ENCODE measurements at regions not wholly inside any gene's neighbourhood (a gene's known extent, or its start where the extent isn't known, plus 50 kb on each side); places are given as distances from the start of the nearest gene placed in this dataset.
"Not testable (repeated sequence)": the region's sequence is repeated elsewhere in the genome, so short reads cannot be mapped to it uniquely, and the experiment has no call there.

DNA sequence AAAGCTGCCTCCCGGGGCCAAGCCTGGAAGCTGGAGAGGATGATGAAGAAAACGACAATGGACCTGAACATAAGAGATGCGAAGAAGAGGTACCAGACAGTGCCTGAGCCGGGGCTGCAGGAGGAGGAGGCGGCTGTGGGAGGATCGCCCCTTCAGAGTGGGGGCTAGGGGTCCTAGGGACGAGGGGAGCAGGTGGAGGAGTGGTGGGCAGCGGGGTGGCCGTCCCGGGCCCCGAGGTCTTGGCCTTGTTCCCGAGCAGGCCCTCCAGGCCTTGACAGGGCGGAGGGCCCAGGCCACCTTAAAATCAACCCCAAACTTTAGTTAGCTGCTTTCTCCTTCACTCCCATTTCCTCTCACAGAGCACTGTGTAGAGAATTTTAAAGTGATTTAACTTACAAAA lies 442.8 kb downstream of the POTEH start:
- H4K8ac ChIP-seq (ENCODE audit: low read depth, low read length); H3K23ac ChIP-seq (ENCODE audit: low read depth, low read length, poor library complexity); H3K27ac ChIP-seq (replicated peaks; ENCODE audit: low read length); H3K4me2 ChIP-seq (ENCODE audit: insufficient read depth, low read length, poor library complexity, severe bottlenecking); H3K18ac ChIP-seq (ENCODE audit: low read length); H3K14ac ChIP-seq (ENCODE audit: low read length); H2BK12ac ChIP-seq (ENCODE audit: low read length); DNase-seq (ENCODE audit: low spot score); H2AFZ ChIP-seq (ENCODE audit: low read length); H3K9ac ChIP-seq (ENCODE audit: low read depth, low read length, poor library complexity); H3K4me3 ChIP-seq (ENCODE audit: low read length in 2 of 2); H2BK5ac ChIP-seq (ENCODE audit: low read length); H3K9me3 ChIP-seq (replicated peaks in 1 of 2; ENCODE audit: control insufficient read depth in 2 of 2, insufficient read depth in 1 of 2, low read depth in 1 of 2, low read length in 2 of 2); H3K79me1 ChIP-seq (ENCODE audit: low read depth, low read length); H3K36me3 ChIP-seq (replicated peaks in 1 of 2; ENCODE audit: control insufficient read depth in 2 of 2, insufficient read depth in 2 of 2, low read length in 2 of 2); H3K4me1 ChIP-seq (ENCODE audit: control insufficient read depth in 2 of 2, insufficient read depth in 1 of 2, low read depth in 1 of 2, low read length in 2 of 2); H4K91ac ChIP-seq (ENCODE audit: low read depth, low read length, poor library complexity); H2BK15ac ChIP-seq (ENCODE audit: low read length); H2AK5ac ChIP-seq (ENCODE audit: low read depth, low read length); H3K27me3 ChIP-seq (ENCODE audit: control insufficient read depth in 3 of 3, insufficient read depth in 3 of 3, low read depth in 1 of 3, low read length in 3 of 3); H2BK120ac ChIP-seq (ENCODE audit: low read depth, low read length); H3K4ac ChIP-seq (ENCODE audit: low read length): not testable (repeated sequence)
- WGBS, 2 donors (ENCODE audit: extremely low coverage in 2 of 2, insufficient read length in 2 of 2, insufficient replicate concordance in 1 of 2) = no CpG with 5 or more reads among the region's 13 CpGs

DNA sequence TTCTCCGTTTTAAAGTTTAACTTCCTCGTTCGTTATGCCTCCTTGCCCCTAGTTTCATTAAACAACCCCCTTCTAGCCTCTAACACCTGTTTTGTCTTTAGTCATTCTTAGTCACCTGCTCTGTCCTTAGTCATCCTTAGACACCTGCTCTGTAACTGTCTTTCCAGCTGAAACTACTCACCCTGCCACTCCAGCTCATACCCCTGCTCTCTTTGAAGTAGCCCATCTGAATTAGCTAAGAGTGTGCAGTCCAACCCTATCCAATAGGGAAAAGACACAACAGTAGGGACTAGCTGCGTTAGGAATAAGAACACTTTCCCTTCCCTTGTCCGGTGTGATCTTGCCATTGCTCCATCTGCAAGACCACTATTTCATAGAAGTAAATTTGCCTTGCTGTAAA lies 446.5 kb downstream of the CCT8L2 start:
- not testable (repeated sequence) for H2BK15ac ChIP-seq (ENCODE audit: low read length); H3K36me3 ChIP-seq (replicated peaks in 1 of 2; ENCODE audit: control insufficient read depth in 2 of 2, insufficient read depth in 2 of 2, low read length in 2 of 2); H2BK12ac ChIP-seq (ENCODE audit: low read length); H3K27me3 ChIP-seq (ENCODE audit: control insufficient read depth in 3 of 3, insufficient read depth in 3 of 3, low read depth in 1 of 3, low read length in 3 of 3); H4K91ac ChIP-seq (ENCODE audit: low read depth, low read length, poor library complexity); H3K4me1 ChIP-seq (ENCODE audit: control insufficient read depth in 2 of 2, insufficient read depth in 1 of 2, low read depth in 1 of 2, low read length in 2 of 2); H2AK5ac ChIP-seq (ENCODE audit: low read depth, low read length); H3K9me3 ChIP-seq (replicated peaks in 1 of 2; ENCODE audit: control insufficient read depth in 2 of 2, insufficient read depth in 1 of 2, low read depth in 1 of 2, low read length in 2 of 2); H3K79me1 ChIP-seq (ENCODE audit: low read depth, low read length); H3K14ac ChIP-seq (ENCODE audit: low read length); H3K27ac ChIP-seq (replicated peaks; ENCODE audit: low read length); H2BK120ac ChIP-seq (ENCODE audit: low read depth, low read length); H3K4me3 ChIP-seq (ENCODE audit: low read length in 2 of 2); H3K4ac ChIP-seq (ENCODE audit: low read length); H3K9ac ChIP-seq (ENCODE audit: low read depth, low read length, poor library complexity); H3K23ac ChIP-seq (ENCODE audit: low read depth, low read length, poor library complexity); H2AFZ ChIP-seq (ENCODE audit: low read length); H3K18ac ChIP-seq (ENCODE audit: low read length); DNase-seq (ENCODE audit: low spot score); H2BK5ac ChIP-seq (ENCODE audit: low read length); H4K8ac ChIP-seq (ENCODE audit: low read depth, low read length); H3K4me2 ChIP-seq (ENCODE audit: insufficient read depth, low read length, poor library complexity, severe bottlenecking)
- no CpG with 5 or more reads among the region's 5 CpGs for WGBS, 2 donors (ENCODE audit: extremely low coverage in 2 of 2, insufficient read length in 2 of 2, insufficient replicate concordance in 1 of 2)

- H3K27me3 ChIP-seq (ENCODE audit: control insufficient read depth in 3 of 3, insufficient read depth in 3 of 3, low read depth in 1 of 3, low read length in 3 of 3); H3K14ac ChIP-seq (ENCODE audit: low read length); H3K9ac ChIP-seq (ENCODE audit: low read depth, low read length, poor library complexity); H2BK120ac ChIP-seq (ENCODE audit: low read depth, low read length); H2BK5ac ChIP-seq (ENCODE audit: low read length); H4K8ac ChIP-seq (ENCODE audit: low read depth, low read length); H3K23ac ChIP-seq (ENCODE audit: low read depth, low read length, poor library complexity); H3K4me1 ChIP-seq (ENCODE audit: control insufficient read depth in 2 of 2, insufficient read depth in 1 of 2, low read depth in 1 of 2, low read length in 2 of 2); H3K27ac ChIP-seq (replicated peaks; ENCODE audit: low read length); H2AFZ ChIP-seq (ENCODE audit: low read length); H3K4ac ChIP-seq (ENCODE audit: low read length); H3K18ac ChIP-seq (ENCODE audit: low read length); DNase-seq (ENCODE audit: low spot score); H3K4me2 ChIP-seq (ENCODE audit: insufficient read depth, low read length, poor library complexity, severe bottlenecking); H2BK12ac ChIP-seq (ENCODE audit: low read length); H3K9me3 ChIP-seq (replicated peaks in 1 of 2; ENCODE audit: control insufficient read depth in 2 of 2, insufficient read depth in 1 of 2, low read depth in 1 of 2, low read length in 2 of 2); H3K4me3 ChIP-seq (ENCODE audit: low read length in 2 of 2); H2AK5ac ChIP-seq (ENCODE audit: low read depth, low read length); H3K36me3 ChIP-seq (replicated peaks in 1 of 2; ENCODE audit: control insufficient read depth in 2 of 2, insufficient read depth in 2 of 2, low read length in 2 of 2); H3K79me1 ChIP-seq (ENCODE audit: low read depth, low read length); H2BK15ac ChIP-seq (ENCODE audit: low read length); H4K91ac ChIP-seq (ENCODE audit: low read depth, low read length, poor library complexity): not testable (repeated sequence)
- WGBS, 2 donors (ENCODE audit: extremely low coverage in 2 of 2, insufficient read length in 2 of 2, insufficient replicate concordance in 1 of 2) = no CpG with 5 or more reads among the region's 2 CpGs
These were observed 445.7 kb downstream of the CCT8L2 start for GRCh38 chr22:16146916-16147315.

DNA sequence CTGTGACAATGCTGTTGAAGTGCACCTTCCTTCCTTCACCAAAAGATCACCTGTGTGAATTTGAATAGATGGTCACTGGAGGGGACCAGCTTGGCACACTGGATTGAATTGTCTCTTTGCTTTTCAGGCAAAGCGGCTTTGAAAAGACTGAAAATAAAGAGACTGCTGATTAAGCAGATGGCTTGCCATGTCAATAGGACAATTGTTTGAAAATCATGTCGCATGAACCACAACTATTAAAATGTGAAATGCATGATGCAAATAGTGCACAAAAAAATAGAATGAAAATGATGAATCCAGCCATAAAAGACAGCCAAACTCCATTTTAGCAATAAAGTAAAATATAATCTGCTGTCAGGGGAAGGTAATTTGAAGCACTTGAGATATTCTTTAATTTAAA lies 415.3 kb downstream of the CCT8L2 start:
- H4K8ac ChIP-seq (ENCODE audit: low read depth, low read length); H2BK120ac ChIP-seq (ENCODE audit: low read depth, low read length); H3K27me3 ChIP-seq (ENCODE audit: control insufficient read depth in 3 of 3, insufficient read depth in 3 of 3, low read depth in 1 of 3, low read length in 3 of 3); H2BK12ac ChIP-seq (ENCODE audit: low read length); H2AK5ac ChIP-seq (ENCODE audit: low read depth, low read length); H2AFZ ChIP-seq (ENCODE audit: low read length); H2BK5ac ChIP-seq (ENCODE audit: low read length); H3K36me3 ChIP-seq (replicated peaks in 1 of 2; ENCODE audit: control insufficient read depth in 2 of 2, insufficient read depth in 2 of 2, low read length in 2 of 2); H3K27ac ChIP-seq (replicated peaks; ENCODE audit: low read length); H3K4me2 ChIP-seq (ENCODE audit: insufficient read depth, low read length, poor library complexity, severe bottlenecking); H4K91ac ChIP-seq (ENCODE audit: low read depth, low read length, poor library complexity); H3K14ac ChIP-seq (ENCODE audit: low read length); H2BK15ac ChIP-seq (ENCODE audit: low read length); H3K4me3 ChIP-seq (ENCODE audit: low read length in 2 of 2); H3K79me1 ChIP-seq (ENCODE audit: low read depth, low read length); H3K9me3 ChIP-seq (replicated peaks in 1 of 2; ENCODE audit: control insufficient read depth in 2 of 2, insufficient read depth in 1 of 2, low read depth in 1 of 2, low read length in 2 of 2); H3K4me1 ChIP-seq (ENCODE audit: control insufficient read depth in 2 of 2, insufficient read depth in 1 of 2, low read depth in 1 of 2, low read length in 2 of 2); H3K18ac ChIP-seq (ENCODE audit: low read length); H3K4ac ChIP-seq (ENCODE audit: low read length); H3K23ac ChIP-seq (ENCODE audit: low read depth, low read length, poor library complexity); H3K9ac ChIP-seq (ENCODE audit: low read depth, low read length, poor library complexity); DNase-seq (ENCODE audit: low spot score): not testable (repeated sequence)
- WGBS, 2 donors (ENCODE audit: extremely low coverage in 2 of 2, insufficient read length in 2 of 2, insufficient replicate concordance in 1 of 2) = no CpG with 5 or more reads among the region's 2 CpGs

Data from neuronal stem cell (in vitro differentiated cells).